HL-60 (cell line): ENCODE measurements at regions not wholly inside any gene's neighbourhood (a gene's known extent, or its start where the extent isn't known, plus 50 kb on each side); places are given as distances from the start of the nearest gene placed in this dataset.

Experiments used
- GABPA ChIP-seq: IDR thresholded peaks from 2 replicates; pipeline ENCODE4 v1.6.1; 2012; ENCODE audit warnings: low read depth
- POLR2AphosphoS5 ChIP-seq: IDR thresholded peaks from 2 replicates; pipeline ENCODE4 v1.6.1; 2012; ENCODE audit warnings: low read depth
- SPI1 ChIP-seq: IDR thresholded peaks from 2 replicates; pipeline ENCODE4 v1.6.1; 2012; ENCODE audit warnings: low read depth, mild to moderate bottlenecking, borderline replicate concordance
- TF ChIP-seq, protein P1 (sequence below): IDR thresholded peaks from one replicate; pipeline ENCODE4 v1.5.1; 2011; ENCODE audit warnings: low read length, control low read depth, inconsistent platforms; ENCODE audit not compliant: insufficient read depth
- TF ChIP-seq, protein P2 (sequence below): IDR thresholded peaks from 2 replicates; pipeline ENCODE4 v1.6.1; 2012; ENCODE audit warnings: low read depth; ENCODE audit not compliant: insufficient replicate concordance

GRCh38 chr7:125526092-125526491 lies 596.5 kb upstream of the POT1 start:
- no peak for TF ChIP-seq POLR2AphosphoS5
- TF ChIP-seq, protein P1, sequence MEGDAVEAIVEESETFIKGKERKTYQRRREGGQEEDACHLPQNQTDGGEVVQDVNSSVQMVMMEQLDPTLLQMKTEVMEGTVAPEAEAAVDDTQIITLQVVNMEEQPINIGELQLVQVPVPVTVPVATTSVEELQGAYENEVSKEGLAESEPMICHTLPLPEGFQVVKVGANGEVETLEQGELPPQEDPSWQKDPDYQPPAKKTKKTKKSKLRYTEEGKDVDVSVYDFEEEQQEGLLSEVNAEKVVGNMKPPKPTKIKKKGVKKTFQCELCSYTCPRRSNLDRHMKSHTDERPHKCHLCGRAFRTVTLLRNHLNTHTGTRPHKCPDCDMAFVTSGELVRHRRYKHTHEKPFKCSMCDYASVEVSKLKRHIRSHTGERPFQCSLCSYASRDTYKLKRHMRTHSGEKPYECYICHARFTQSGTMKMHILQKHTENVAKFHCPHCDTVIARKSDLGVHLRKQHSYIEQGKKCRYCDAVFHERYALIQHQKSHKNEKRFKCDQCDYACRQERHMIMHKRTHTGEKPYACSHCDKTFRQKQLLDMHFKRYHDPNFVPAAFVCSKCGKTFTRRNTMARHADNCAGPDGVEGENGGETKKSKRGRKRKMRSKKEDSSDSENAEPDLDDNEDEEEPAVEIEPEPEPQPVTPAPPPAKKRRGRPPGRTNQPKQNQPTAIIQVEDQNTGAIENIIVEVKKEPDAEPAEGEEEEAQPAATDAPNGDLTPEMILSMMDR = no peak
- TF ChIP-seq, protein P2, sequence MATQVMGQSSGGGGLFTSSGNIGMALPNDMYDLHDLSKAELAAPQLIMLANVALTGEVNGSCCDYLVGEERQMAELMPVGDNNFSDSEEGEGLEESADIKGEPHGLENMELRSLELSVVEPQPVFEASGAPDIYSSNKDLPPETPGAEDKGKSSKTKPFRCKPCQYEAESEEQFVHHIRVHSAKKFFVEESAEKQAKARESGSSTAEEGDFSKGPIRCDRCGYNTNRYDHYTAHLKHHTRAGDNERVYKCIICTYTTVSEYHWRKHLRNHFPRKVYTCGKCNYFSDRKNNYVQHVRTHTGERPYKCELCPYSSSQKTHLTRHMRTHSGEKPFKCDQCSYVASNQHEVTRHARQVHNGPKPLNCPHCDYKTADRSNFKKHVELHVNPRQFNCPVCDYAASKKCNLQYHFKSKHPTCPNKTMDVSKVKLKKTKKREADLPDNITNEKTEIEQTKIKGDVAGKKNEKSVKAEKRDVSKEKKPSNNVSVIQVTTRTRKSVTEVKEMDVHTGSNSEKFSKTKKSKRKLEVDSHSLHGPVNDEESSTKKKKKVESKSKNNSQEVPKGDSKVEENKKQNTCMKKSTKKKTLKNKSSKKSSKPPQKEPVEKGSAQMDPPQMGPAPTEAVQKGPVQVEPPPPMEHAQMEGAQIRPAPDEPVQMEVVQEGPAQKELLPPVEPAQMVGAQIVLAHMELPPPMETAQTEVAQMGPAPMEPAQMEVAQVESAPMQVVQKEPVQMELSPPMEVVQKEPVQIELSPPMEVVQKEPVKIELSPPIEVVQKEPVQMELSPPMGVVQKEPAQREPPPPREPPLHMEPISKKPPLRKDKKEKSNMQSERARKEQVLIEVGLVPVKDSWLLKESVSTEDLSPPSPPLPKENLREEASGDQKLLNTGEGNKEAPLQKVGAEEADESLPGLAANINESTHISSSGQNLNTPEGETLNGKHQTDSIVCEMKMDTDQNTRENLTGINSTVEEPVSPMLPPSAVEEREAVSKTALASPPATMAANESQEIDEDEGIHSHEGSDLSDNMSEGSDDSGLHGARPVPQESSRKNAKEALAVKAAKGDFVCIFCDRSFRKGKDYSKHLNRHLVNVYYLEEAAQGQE = no peak
- no peak for TF ChIP-seq GABPA
- TF ChIP-seq SPI1 = no peak
